Astrocyte (in vitro differentiated cells and primary cell): ENCODE measurements at regions not wholly inside any gene's neighbourhood (a gene's known extent, or its start where the extent isn't known, plus 50 kb on each side); places are given as distances from the start of the nearest gene placed in this dataset.

Experiments used
- DNase-seq: peaks from one replicate; pipeline ENCODE4 v3.0.0-alpha.2; 2010; ENCODE audit warnings: low read depth
- FAIRE-seq: peaks from 2 replicates; lab custom pipeline; 2011; peaks lifted over from hg19 to GRCh38; lab: Jason Lieb, UNC
- H2AFZ ChIP-seq: 2 replicates; pipeline ENCODE4 v1.6.0; 2012; ENCODE audit warnings: low read depth, low read length, inconsistent platforms
- H3K27ac ChIP-seq: 2 replicates; pipeline ENCODE4 v1.5.1; 2011; ENCODE audit warnings: low read depth, low read length, inconsistent platforms
- H3K27me3 ChIP-seq: 2 replicates; pipeline ENCODE4 v1.6.0; 2011; ENCODE audit warnings: low read length, inconsistent platforms; ENCODE audit not compliant: insufficient read depth
- H3K36me3 ChIP-seq: 2 replicates; pipeline ENCODE4 v1.5.1; 2011; ENCODE audit warnings: low read length, inconsistent platforms; ENCODE audit not compliant: insufficient read depth
- H3K4me1 ChIP-seq: 2 replicates; pipeline ENCODE4 v1.5.1; 2011; ENCODE audit warnings: low read length, inconsistent platforms; ENCODE audit not compliant: insufficient read depth
- H3K4me2 ChIP-seq: 2 replicates; pipeline ENCODE4 v1.6.0; 2012; ENCODE audit warnings: low read length, inconsistent platforms
- H3K4me3 ChIP-seq: 2 replicates; pipeline ENCODE4 v1.5.1; 2011; ENCODE audit warnings: low read depth, mild to moderate bottlenecking, low read length, inconsistent platforms; ENCODE audit not compliant: insufficient read depth
- H3K79me2 ChIP-seq: 2 replicates; pipeline ENCODE4 v1.6.0; 2012; ENCODE audit warnings: mild to moderate bottlenecking, low read length, inconsistent platforms; ENCODE audit not compliant: insufficient read depth
- H3K9ac ChIP-seq: 2 replicates; pipeline ENCODE4 v1.6.0; 2012; ENCODE audit warnings: mild to moderate bottlenecking, low read length, inconsistent platforms
- H3K9me3 ChIP-seq: 2 replicates; pipeline ENCODE4 v1.5.1; 2012; ENCODE audit warnings: low read depth, mild to moderate bottlenecking, low read length, inconsistent platforms; ENCODE audit not compliant: insufficient read depth
- H4K20me1 ChIP-seq: 2 replicates; pipeline ENCODE4 v1.6.0; 2012; ENCODE audit warnings: low read length, inconsistent platforms; ENCODE audit not compliant: insufficient read depth
- H3K27ac Mint-ChIP-seq: one replicate; pipeline ENCODE4 v1.8.0; 2021; ENCODE audit warnings: mild to moderate bottlenecking, mixed read lengths; ENCODE audit not compliant: unreplicated experiment
- H3K27me3 Mint-ChIP-seq: one replicate; pipeline ENCODE4 v1.8.0; 2021; ENCODE audit warnings: low read depth, mixed read lengths; ENCODE audit not compliant: unreplicated experiment
- H3K36me3 Mint-ChIP-seq: one replicate; pipeline ENCODE4 v1.8.0; 2021; ENCODE audit warnings: low read depth, mixed read lengths; ENCODE audit not compliant: unreplicated experiment
- H3K4me1 Mint-ChIP-seq: one replicate; pipeline ENCODE4 v1.8.0; 2021; ENCODE audit warnings: low read depth, mixed read lengths; ENCODE audit not compliant: unreplicated experiment
- H3K4me3 Mint-ChIP-seq: one replicate; pipeline ENCODE4 v1.8.0; 2021; ENCODE audit warnings: mild to moderate bottlenecking, moderate library complexity, mixed read lengths; ENCODE audit not compliant: unreplicated experiment
- H3K9me3 Mint-ChIP-seq: one replicate; pipeline ENCODE4 v1.8.0; 2021; ENCODE audit warnings: mild to moderate bottlenecking, mixed read lengths; ENCODE audit not compliant: unreplicated experiment
- CTCF ChIP-seq: IDR thresholded peaks from 2 replicates; pipeline ENCODE4 v1.5.1; 2011; ENCODE audit warnings: low read depth, mild to moderate bottlenecking, inconsistent platforms, low read length, moderate library complexity; ENCODE audit not compliant: insufficient read depth
- EZH2 ChIP-seq: IDR thresholded peaks from 2 replicates; pipeline ENCODE4 v1.6.1; 2012; ENCODE audit warnings: mild to moderate bottlenecking, low read length, inconsistent platforms; ENCODE audit not compliant: insufficient read depth

- Histone ChIP-seq H3K9ac (peak overlapping the region; percentile 26), H3K4me1 (peaks cover 25% of the 10 kb centered on the region), H3K36me3 (no peaks in the 10 kb centered on the region), H3K27ac (peak overlapping the region; percentile 53), H3K4me2 (peak overlapping the region; percentile 43), H3K4me3 (no peak overlapping the region), H3K27me3 (no peaks in the 10 kb centered on the region), H3K79me2 (no peaks in the 10 kb centered on the region), H3K9me3 (no peaks in the 10 kb centered on the region), H2AFZ (peak overlapping the region; percentile 53), H4K20me1 (no peaks in the 10 kb centered on the region)
- Mint-ChIP-seq H3K4me3 (no peak overlapping the region), H3K27ac (no peak overlapping the region), H3K27me3 (peaks cover 19% of the 10 kb centered on the region), H3K4me1 (peaks cover 20% of the 10 kb centered on the region), H3K36me3 (no peaks in the 10 kb centered on the region), H3K9me3 (no peaks in the 10 kb centered on the region)
- FAIRE-seq (no peak), DNase-seq (peak; percentile 86)
- no peak for TF ChIP-seq CTCF
- no peak for TF ChIP-seq EZH2
These were observed 319.9 kb upstream of the HS6ST1 start for GRCh38 chr2:128638341-128639119.

DNA sequence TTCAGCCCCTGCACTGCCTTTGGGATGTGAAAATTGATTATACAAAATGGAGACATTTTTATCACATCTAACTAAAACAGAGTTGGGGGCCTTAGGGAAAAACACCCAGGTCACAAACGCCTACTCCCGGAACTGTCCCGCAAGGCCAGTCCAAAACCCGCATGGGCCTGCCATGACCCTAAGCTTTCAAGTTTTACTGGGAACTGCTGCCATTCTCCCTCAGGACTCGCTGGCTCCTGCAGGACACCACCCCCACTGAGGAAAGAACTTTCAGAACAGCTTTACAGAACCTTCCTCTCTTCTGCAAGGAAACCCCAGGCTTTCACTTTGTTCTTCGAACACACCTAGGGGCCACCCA is 320.4 kb upstream of the HS6ST1 start:
- H3K27me3 ChIP-seq: no peaks in the 10 kb centered on the region
- no peak overlapping the region for H3K4me3 Mint-ChIP-seq
- peak overlapping the region; percentile 53 for H2AFZ ChIP-seq
- no peak overlapping the region for H3K27ac Mint-ChIP-seq
- peaks cover 25% of the 10 kb centered on the region for H3K27me3 Mint-ChIP-seq
- H4K20me1 ChIP-seq: no peaks in the 10 kb centered on the region
- no peak overlapping the region for H3K4me3 ChIP-seq
- FAIRE-seq: no peak
- H3K79me2 ChIP-seq: no peaks in the 10 kb centered on the region
- no peaks in the 10 kb centered on the region for H3K9me3 ChIP-seq
- no peaks in the 10 kb centered on the region for H3K36me3 Mint-ChIP-seq
- TF ChIP-seq EZH2 (no peak), CTCF (no peak)
- H3K27ac ChIP-seq: peak overlapping the region; percentile 53
- H3K4me1 Mint-ChIP-seq: peaks cover 17% of the 10 kb centered on the region
- DNase-seq: no peak
- H3K4me2 ChIP-seq: peak overlapping the region; percentile 43
- H3K4me1 ChIP-seq: peaks cover 21% of the 10 kb centered on the region
- no peaks in the 10 kb centered on the region for H3K36me3 ChIP-seq
- no peaks in the 10 kb centered on the region for H3K9me3 Mint-ChIP-seq
- H3K9ac ChIP-seq: no peak overlapping the region

- no peak for FAIRE-seq
- H2AFZ ChIP-seq: no peak overlapping the region
- Mint-ChIP-seq H3K4me1 (peaks cover 17% of the 10 kb centered on the region), H3K9me3 (no peaks in the 10 kb centered on the region), H3K4me3 (no peak overlapping the region), H3K36me3 (no peaks in the 10 kb centered on the region), H3K27me3 (peaks cover 28% of the 10 kb centered on the region), H3K27ac (no peak overlapping the region)
- H4K20me1 ChIP-seq: no peaks in the 10 kb centered on the region
- H3K9ac ChIP-seq: no peak overlapping the region
- H3K27me3 ChIP-seq: no peaks in the 10 kb centered on the region
- no peak for TF ChIP-seq CTCF
- TF ChIP-seq EZH2: no peak
- no peaks in the 10 kb centered on the region for H3K36me3 ChIP-seq
- peaks cover 21% of the 10 kb centered on the region for H3K4me1 ChIP-seq
- no peak overlapping the region for H3K4me3 ChIP-seq
- DNase-seq: no peak
- no peaks in the 10 kb centered on the region for H3K79me2 ChIP-seq
- H3K27ac ChIP-seq: peak overlapping the region; percentile 53
- H3K4me2 ChIP-seq: peak overlapping the region; percentile 43
- H3K9me3 ChIP-seq: no peaks in the 10 kb centered on the region
These were observed 321.0 kb upstream of the HS6ST1 start for GRCh38 chr2:128639693-128640092.
